CD4-positive, alpha-beta T cell treated with Interleukin-4 for 4 hours (primary cell): ENCODE measurements at regions not wholly inside any gene's neighbourhood (a gene's known extent, or its start where the extent isn't known, plus 50 kb on each side); places are given as distances from the start of the nearest gene placed in this dataset.

Source experiments
- DNase-seq: peaks from one replicate; pipeline ENCODE4 v3.0.0-alpha.2; 2020

DNA sequence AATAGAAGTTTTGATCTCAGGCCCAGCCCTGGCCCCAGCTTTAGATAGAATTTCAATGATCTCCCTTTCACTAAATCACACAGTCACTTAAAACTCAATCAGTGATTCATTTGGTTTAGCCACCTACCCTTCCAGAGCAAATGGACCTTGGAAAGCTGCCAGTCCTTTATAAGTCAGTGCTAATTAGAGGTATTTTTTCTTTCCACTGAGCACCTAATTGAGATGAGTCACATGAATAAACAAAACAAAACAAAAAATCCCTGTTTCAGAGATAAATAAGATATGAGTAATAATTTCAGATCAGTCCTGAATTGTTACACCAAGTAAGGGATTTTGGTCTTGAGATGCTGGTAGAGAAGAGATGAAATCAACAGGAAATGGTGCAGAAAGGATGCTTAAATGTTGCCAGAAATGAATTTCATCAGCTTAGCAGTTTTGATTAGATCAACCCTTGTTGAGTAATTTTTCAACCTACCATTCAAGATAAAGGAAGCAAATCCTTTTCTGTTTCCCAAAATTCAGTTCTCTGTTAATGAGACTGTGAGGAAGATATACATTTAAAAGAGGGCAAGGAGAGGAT lies 352.0 kb upstream of the COL8A1 start:
- DNase-seq = no peak

DNA sequence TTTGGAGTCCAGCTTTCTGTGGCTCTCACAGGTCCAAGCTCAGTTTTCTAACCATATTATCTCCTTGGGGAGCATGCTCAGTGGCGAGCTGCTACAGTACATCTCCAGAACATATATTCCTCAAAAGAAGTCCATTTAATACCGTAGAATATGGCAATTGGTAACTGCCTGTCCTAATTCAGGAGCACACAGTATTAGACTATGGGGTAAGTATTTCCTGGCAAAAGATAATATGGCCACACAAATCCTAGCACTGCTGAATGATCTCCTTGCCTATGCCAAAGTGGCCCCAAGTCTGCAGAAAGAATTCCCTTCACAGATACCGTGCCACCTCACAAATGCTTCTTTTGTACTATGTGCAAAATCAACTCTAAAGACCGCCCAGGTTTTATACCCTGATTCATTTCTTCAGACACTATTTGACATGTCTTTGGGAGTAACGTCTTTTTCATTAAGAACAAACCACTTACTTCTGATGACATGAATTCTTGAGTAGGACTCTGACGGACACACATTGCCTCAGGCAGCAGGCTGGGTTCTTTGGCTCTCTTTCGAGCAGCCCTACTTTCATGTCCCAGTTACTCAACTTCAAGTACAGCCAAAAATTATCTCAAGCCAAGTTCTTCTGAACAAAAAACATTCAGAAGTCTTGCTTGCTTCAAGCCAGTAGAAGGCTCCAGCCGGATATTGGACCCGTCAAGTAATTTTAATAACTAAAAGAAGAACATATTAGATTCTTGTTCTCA lies 368.3 kb upstream of the DCBLD2 start:
- DNase-seq = no peak

DNA sequence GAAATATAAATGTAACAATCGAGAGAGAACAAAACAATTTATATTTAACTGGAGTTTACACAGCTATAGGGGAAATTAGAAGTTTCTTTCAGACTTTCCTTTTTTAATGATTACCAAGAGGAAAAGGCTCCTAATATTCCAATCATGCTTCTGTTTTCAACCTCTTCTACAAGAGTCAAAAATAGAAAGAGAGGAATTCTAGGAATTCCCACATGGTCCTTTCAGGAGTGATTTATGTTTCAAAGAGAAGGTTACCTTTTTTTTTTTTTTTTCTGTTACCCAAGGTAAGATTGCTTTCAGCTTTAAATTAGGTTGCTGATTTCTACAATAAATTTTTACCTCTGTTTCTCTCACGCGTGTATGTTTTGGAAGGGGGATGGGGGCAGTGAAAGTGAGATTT lies 355.3 kb upstream of the DCBLD2 start:
- DNase-seq = no peak

DNA sequence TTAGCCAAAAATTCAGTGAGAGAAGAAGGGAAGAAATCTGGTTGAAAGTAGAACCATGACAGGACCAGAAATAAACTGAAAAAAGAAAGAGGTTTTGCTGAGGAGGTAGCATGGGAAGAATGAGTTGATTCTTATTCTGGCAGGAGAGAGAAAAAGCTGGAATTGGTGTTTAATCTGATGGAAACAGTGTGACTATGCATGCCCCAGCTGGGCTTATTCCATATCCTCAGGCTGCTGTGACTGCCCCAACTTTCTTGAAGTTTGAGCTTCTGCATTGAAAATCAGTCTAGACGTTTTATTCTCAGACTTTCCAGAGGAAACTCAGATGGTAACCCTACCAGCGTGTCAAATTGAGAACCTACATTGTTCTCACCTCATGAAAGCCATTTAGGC lies 352.5 kb upstream of the DCBLD2 start:
- DNase-seq = no peak

DNA sequence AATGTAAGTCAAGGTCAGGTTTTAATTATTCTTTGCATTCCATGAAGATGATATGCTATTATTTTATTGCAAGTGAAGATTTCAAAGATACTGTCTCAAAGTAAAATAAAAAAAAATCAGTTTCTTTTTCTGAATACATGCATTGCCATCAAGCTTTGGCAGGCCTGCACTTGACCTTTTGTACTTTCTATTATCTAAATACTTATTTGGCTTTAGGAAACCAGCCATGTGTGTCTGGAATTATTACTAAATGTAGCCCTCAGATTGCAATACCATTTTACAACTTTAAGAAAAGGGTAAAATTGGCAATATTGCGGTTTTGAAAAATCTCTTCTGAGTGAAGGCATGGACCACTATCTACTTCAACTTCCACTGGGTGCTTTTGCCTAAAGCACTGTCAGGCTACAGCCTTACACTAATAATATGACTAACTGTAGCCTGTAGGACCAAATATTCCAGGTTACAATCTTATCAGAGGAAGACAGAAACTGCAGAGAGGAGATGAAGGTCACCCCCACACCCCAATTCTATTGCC lies 349.4 kb upstream of the DCBLD2 start:
- no peak for DNase-seq

DNA sequence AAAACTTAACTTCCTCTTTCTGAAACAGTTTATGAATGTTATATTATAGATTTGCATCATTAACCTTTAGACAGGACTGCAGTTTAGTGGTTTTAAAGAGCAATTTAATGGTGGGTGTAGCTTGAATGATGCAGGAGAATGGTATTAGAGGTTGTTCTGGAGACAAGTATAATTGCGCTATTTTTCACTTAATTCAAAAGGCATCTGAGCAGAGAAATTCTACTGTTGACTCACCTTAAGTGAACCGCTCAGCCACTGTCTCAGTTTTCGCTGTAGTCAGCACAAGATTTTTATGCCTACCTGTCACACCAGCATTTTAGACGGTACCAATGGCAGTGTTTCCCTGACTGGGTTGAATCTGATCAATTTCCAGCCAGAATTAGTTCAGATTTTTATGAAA lies 348.8 kb upstream of the DCBLD2 start:
- DNase-seq = no peak

DNA sequence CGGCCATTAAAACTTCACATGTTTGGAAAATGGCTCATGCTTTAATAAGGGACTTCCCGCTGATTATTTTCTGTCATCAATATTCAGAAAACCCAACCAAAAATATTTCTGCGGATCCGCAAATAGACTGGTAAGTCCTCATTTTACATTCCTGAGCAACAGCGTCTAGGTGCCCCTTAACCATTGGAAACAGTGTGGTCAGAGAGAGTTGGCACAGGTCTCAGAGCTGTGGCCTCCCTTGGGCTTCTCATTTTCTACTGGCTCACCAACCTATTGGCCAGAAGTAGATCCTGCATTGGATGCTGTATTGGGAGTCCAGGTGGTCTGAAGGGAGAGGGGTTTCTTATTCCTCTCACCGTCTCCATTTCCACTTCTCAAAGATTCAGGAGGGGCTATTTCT lies 348.1 kb upstream of the DCBLD2 start:
- no peak for DNase-seq

DNA sequence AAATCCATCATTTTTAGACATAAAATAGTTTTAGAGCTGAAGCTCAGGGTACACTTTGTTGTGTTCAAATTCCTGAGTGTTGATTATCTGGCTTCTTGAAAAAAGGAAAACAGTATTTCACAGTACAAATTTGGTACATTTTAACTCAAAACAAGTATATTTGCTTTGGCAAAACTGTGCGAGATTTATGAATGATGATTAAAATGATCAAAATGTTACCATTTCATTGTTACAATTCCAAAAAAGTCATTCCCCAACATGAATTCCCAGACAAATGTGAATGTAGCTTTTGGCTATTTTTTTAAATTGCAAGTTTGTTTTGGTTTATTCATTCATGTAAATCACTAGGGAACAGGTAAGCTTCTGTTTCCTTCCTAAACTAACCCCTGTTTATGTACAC lies 347.4 kb upstream of the DCBLD2 start:
- DNase-seq = no peak

DNA sequence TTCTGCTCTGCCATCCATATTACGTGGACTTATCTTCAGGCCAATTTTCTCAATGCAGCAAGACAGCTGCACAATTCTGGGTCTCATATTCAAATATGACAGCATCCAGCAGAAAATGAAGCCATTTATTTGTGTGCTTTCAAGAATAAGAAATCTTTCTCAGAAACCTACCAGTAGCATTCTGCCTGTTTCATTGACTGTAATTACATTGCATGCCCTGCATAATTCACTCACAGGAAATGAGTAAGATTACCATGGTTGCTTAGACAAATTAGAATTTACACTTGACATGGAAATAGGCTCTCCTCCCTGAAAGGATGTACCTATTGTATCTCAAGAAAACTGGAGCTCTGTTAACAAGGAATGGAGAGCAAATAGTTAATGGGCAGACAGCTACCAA lies 346.6 kb upstream of the DCBLD2 start:
- DNase-seq = no peak

DNA sequence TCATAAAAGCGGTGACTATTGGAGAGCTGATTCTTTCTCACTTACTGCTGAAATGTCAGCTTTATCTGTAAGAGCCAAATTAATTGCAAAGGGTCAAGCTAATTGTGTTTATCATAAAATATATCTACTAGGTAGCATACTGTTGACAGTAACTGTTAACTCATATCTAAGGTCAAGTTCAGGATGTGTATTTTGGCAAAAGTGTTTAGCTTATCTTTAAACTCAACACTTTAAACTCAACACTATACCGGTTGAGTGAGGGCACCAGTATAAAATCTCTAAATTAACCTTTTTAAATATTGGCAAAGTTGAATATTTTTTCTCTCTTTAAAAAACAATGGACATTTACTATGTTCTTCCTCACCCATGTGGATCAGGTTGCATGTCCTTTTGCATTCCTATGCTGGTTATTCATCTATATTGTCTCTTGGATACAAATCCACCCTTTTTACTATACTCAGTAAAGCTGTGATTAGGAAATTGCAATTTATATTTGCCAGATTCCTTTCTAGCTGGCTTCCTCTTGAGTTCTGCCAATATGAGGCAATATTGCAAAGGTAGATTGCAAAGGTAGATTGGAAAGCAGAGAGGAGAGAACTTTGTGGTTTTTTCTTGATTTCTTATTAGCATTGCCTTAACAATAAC lies 344.6 kb upstream of the DCBLD2 start:
- DNase-seq = no peak

DNA sequence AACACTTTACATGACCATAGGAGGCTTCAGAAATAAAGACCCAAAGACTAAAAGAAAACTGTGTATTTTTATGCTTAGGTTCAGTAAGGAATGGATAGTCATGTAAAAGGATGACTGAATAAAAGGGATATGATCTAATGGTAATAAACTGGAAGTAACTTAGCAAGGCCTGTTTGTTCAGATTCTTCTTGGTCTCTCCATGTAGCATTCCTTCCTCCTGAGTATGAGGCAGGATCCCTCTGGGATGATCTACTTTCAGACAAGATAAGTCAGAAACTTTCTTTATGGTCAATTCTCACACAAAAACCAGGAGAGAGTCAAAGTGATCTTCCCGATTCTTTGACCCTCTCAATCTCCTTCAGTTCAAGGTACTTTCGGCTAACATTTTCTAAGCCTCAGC lies 340.8 kb upstream of the DCBLD2 start:
- no peak for DNase-seq

DNA sequence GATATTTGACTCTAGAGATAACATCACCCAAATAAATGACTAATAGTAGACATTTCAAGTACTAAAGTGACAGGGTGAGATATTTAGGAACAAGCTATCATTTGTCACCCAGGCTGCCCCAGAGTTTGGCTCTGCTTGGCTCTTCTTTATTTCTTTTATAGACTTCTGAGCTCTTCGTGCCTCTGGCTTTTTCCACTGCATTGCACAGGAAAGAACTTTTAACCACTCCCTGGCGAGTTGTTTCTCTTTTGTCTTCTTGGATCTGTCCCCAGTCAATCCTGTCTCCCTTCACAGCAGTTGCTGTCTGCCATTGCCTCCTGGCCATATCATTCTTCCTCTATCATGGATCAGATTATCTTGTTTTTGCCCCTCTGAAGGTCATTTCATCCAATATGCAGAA lies 339.2 kb upstream of the DCBLD2 start:
- DNase-seq = no peak

DNA sequence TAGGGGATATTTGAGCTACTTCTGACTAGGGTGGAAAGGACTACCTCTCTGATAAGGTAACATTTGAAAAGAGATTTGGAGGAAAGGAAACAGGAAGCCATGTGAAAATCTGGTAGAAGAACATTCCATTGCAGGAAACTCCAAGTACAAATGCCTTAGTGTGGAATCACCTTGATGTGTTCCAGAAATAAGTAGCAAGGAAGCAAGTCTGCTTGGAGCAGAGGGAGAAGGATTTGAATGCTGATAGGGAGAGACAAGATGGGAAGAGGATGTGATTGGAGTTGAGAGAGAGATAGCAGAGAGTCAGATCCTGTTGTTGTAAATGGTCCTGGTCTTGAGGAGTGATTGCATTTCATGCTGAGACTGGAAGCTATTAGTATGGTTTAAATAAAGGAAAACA lies 335.1 kb upstream of the DCBLD2 start:
- DNase-seq = no peak

DNA sequence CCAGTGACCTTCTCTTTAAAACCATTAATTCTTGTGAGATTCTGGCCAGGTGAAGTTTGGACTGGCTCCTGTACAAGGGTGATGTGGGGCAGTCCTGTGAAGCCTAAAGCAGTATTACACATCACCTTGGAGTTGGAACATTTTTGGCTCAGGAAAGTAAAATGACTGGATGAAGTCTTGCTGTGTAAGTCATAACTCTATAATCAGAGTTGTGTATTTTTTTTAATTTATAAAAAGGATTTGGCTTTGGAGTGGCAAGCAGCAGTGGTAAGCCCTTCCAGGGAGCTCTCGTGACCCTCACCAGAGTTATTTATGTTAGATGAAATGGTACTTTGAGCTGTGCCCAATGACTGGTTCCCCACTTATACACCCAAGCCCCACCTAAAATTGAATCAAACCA lies 331.2 kb upstream of the DCBLD2 start:
- DNase-seq = no peak

DNA sequence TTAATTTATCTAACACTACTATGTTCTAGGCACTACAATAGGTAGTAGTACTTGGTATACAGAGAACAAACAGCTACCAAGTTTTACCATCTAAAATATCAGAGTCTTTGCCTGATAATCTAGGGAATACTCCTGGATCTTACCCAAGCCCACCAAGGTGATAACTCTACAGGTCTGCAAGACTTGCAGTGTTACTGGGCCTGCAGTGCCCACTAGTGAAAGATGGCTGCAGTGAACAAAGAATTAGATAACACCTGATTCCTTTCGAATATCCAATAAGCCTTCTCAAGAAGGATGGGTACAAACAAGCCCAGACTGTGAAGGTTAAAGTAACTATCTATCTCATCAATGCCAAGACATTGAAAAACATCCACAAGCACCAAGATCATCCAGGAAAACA lies 317.0 kb upstream of the DCBLD2 start:
- DNase-seq = no peak

DNA sequence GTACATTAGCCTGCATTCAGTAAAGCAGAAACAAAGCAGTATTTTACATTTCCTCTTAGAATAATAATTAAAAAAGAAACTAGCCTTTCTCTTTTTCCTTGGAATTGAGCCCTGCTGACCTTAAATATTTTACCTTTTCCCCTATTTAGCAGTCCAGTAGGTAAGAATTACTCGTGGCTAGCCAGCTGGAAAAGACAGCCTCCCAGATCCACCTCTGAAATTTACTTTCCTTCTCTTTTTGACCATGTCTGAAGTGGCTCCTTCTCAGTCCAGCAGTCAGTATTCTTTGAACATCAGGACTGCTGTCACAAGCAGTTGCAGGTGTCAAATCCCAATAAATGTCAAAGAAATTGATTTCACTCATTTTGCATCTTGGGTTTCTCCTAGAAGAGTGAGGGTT lies 311.5 kb upstream of the DCBLD2 start:
- no peak for DNase-seq

DNA sequence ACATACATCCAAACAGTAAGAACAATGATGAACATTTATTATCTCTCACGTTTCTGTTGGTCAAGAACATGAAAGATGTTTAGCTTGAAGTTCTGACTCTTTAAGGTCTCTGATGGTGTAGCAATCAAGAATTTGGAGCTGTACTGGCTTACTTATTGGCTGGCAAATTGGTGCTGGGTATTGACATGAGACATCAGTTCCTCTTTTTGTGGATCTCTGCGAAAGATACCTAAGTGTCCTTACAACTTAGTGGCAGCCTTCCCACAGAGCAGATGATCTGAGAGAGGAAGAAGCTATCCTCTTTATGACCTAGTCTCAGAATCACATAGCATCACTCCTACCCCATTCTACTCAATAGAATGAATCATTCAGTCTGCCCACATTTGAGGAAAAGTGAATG lies 309.8 kb upstream of the DCBLD2 start:
- no peak for DNase-seq

DNA sequence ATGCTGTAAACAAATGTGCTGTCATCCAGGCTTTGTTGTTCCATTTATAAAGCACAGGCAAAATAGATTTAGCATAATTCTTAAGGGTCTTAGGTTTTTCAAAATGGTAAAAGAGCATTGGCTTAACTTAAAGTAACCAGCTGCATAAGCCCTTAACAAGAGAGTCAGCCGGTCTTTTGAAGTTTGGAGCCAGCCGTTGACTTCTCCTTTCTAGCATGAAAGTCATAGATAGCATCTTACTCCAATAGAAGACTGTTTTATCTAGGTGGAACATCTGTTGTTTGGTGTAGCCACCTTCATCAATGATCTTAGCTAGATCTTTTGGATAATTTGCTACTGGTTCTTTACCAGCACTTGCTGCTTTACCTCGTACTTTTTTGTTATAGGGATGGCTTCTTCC lies 297.5 kb upstream of the DCBLD2 start:
- no peak for DNase-seq

DNA sequence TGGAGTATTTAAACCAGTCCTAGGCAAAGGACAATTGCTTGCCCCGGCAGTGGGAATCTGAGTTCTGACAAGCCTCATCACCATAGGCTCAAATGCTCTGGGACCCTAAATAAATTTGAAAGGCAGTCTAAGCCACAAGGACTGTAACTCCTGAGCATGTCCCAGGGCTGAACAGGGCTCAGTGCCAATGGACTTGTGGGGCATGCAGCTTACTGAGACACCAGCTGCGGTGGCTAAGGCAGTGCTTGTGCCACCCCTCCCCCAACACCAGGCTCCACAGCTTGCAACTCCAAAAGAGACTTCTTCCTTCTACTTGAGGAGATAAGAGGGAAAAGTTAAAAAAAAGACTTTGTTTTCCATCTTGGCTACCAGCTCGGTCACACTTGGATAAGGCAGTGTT lies 289.7 kb upstream of the DCBLD2 start:
- no peak for DNase-seq

DNA sequence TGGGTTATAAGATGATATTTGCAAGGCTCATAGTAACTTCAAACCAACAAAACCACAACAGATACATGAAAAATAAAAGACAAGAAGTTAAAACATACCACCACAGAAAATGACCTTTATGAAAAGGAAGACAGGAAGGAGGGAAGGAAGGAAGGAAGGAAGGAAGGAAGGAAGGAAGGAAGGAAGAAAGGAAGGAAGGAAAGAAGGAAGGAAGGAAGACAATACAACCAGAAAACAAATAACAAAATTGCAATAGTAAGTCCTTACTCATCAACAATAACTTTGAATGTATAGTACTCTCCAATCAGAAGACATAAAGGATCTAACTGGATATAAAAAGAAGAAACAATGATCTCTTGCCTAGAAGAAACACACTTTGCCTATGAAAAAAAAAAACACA lies 287.4 kb upstream of the DCBLD2 start:
- DNase-seq = no peak

DNA sequence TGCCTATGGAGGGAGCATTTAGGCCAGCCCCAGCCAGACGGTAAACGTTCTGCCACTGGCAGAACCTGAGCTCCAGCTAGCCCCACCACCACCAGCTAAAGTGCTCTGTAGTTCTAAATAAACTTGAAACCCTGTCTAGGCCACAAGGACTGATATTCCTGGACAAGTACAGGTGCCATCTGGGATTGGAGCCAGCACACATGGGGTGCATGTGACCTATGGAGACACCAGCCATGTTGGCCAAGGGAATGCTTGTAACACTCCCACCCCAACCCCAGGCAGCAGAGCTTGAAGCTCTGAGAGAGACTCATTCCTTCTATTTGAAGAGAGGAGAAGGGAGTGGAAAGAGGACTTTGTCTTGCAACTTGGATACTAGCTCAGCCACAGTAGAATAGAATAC lies 284.5 kb upstream of the DCBLD2 start:
- no peak for DNase-seq

DNA sequence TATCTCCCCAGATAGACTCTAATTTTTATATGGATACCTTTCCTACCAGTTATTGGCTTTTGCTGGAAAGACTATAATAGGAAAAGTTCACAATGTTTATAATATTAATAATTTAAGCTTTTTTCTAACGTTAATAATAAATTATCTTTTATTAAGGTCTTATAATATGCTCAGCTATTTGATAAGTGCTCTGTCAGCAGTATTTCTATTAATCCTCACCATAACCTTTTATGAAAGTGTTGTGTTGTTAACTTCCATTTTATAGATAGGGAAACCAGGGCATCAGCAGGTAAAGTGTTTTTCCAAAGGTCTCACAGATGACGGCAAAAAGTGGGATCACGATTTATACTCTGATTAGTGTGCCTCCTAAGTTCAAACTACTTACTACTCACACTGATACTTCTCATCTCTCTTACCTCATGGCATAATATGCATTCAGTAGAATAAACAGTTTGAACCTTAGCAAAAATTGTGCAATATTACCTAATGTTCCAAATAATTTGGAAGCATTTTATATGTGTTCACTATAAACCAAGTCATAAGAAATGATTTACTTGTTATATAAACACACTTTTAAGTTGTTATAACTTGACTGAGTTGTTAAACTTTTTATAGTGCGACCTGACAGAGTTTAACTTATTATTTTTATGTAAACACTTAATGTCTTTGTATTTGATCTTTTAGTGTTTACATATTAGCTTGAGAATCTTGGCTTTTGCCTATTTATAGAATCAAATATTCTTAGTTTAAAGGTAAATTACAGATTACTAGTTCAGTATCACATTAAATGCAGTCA lies 274.9 kb upstream of the DCBLD2 start:
- no peak for DNase-seq

DNA sequence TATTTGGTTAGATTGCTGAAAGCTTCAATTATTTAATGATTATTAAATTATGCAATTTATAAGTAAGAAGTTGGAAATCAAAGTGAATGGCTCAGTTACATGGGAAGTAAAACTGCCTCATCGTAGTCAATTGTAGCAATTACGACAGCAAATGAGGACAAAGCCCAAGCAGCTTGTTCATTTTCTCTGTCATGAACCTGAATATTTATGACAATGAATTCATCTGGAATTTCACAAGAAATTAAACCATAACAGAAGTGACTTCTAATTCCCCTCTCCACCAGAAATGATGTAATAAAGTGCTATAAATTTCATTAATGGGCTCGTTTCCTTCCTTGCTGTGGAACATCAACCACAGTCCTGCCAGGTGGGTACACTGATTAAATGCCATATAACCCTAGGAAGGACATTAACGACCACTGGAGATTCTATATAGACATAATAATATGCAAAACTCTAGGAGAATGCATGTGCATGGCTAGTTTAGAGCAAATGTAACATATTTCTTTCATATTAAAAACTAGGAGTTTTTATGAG lies 273.8 kb upstream of the DCBLD2 start:
- DNase-seq = no peak
